ENCODE measurements at regions not wholly inside any gene's neighbourhood (a gene's known extent, or its start where the extent isn't known, plus 50 kb on each side); places are given as distances from the start of the nearest gene placed in this dataset.

DNA sequence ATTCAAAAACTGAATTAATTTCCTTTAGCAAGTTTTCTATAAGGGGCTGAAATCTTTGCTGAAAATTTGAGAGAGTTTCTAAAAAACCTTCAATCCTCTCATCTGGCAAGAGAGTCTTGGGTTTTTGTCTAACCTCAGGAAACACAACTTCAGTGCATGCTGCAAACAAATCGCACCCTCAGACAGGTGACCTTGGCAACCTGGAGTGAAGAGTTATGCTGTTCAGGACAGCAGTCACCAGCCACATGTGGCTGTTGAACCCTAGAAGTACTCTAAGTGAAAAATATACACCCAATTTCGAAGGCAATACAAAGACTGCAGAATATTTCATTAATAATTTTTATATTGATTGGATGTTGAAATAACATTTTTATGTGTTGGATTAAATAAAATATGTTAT, 184.8 kb downstream of the RPS29 start:
- TF ChIP-seq ISL1 (CRISPR knock-in tag; IDR thresholded peaks at IDR 0.05) (no peak), ZFP30 (CRISPR knock-in tag; IDR thresholded peaks at IDR 0.05) (no peak), GLIS3 (CRISPR knock-in tag; IDR thresholded peaks at IDR 0.05) (no peak), ARNTL (CRISPR knock-in tag; IDR thresholded peaks at IDR 0.05; ENCODE audit: borderline replicate concordance, low read depth) (no peak), OSR1 (CRISPR knock-in tag; IDR thresholded peaks at IDR 0.05) (no peak), ZNF565 (CRISPR knock-in tag; conservative IDR thresholded peaks at IDR 0.05; ENCODE audit: low read depth) (no peak)
- TF ChIP-seq, protein P1, sequence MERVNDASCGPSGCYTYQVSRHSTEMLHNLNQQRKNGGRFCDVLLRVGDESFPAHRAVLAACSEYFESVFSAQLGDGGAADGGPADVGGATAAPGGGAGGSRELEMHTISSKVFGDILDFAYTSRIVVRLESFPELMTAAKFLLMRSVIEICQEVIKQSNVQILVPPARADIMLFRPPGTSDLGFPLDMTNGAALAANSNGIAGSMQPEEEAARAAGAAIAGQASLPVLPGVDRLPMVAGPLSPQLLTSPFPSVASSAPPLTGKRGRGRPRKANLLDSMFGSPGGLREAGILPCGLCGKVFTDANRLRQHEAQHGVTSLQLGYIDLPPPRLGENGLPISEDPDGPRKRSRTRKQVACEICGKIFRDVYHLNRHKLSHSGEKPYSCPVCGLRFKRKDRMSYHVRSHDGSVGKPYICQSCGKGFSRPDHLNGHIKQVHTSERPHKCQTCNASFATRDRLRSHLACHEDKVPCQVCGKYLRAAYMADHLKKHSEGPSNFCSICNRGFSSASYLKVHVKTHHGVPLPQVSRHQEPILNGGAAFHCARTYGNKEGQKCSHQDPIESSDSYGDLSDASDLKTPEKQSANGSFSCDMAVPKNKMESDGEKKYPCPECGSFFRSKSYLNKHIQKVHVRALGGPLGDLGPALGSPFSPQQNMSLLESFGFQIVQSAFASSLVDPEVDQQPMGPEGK (CRISPR knock-in tag; IDR thresholded peaks at IDR 0.05; ENCODE audit: borderline replicate concordance): no peak
- TF ChIP-seq, protein P2, sequence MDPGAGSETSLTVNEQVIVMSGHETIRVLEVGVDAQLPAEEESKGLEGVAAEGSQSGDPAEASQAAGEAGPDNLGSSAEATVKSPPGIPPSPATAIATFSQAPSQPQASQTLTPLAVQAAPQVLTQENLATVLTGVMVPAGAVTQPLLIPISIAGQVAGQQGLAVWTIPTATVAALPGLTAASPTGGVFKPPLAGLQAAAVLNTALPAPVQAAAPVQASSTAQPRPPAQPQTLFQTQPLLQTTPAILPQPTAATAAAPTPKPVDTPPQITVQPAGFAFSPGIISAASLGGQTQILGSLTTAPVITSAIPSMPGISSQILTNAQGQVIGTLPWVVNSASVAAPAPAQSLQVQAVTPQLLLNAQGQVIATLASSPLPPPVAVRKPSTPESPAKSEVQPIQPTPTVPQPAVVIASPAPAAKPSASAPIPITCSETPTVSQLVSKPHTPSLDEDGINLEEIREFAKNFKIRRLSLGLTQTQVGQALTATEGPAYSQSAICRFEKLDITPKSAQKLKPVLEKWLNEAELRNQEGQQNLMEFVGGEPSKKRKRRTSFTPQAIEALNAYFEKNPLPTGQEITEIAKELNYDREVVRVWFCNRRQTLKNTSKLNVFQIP (CRISPR knock-in tag; IDR thresholded peaks at IDR 0.05; ENCODE audit: borderline replicate concordance, low read depth): no peak

Measured in SK-N-SH treated with all-trans-retinoic acid at 6 μM for 48 hours (cell line).